C4-2B (cell line): ENCODE measurements at regions not wholly inside any gene's neighbourhood (a gene's known extent, or its start where the extent isn't known, plus 50 kb on each side); places are given as distances from the start of the nearest gene placed in this dataset.

Experiments
- CTCF ChIP-seq: fragments of 450-650 bp; conservative IDR thresholded peaks from 2 replicates; pipeline ENCODE4 v1.5.1; 2017; ENCODE audit warnings: mild to moderate bottlenecking
- ZFX ChIP-seq: fragments of 450-650 bp; IDR thresholded peaks from 2 replicates; pipeline ENCODE4 v1.6.1; 2017

DNA sequence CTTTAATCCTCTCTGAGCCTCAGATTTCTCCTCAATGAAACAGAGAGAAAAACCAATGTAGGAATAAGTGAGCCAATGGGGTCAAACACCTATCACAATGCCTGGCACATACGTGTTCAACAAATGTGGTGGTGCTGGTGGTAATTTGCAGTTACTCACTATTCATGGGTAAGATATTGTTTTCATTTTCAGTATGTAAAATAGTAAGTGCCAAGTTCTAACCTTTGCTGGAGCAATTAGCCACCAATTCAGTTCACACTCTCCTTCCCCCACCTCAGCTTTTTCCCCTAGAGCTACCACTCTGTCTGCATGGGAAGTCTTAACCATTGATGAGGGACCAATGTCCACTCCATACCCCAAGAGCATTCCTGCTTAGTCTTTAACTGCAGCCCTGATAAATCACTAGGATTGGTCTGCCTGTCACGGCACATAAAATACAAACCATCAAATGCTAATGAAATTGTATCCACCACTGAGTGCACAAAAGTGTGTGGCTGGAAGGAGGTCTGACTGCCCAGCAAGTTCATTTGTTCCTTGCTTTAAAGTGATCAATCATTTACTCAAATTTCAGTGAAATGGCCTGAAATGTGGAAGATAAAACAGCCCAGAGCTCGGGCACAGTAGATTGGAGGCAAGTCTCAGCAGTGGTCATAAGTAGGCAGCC, 187.4 kb upstream of the API5 start:
- no peak for TF ChIP-seq CTCF
- no peak for TF ChIP-seq ZFX
